ENCODE measurements at regions not wholly inside any gene's neighbourhood (a gene's known extent, or its start where the extent isn't known, plus 50 kb on each side); places are given as distances from the start of the nearest gene placed in this dataset.

- TF ChIP-seq CTCF (conservative IDR thresholded peaks at IDR 0.05), result no peak
- TF ChIP-seq ZFX (IDR thresholded peaks at IDR 0.05), result no peak
These were observed 126.7 kb upstream of the EOMES start for GRCh38 chr3:27848826-27849225.

Data from C4-2B (cell line).